ENCODE measurements at regions not wholly inside any gene's neighbourhood (a gene's known extent, or its start where the extent isn't known, plus 50 kb on each side); places are given as distances from the start of the nearest gene placed in this dataset.

DNA sequence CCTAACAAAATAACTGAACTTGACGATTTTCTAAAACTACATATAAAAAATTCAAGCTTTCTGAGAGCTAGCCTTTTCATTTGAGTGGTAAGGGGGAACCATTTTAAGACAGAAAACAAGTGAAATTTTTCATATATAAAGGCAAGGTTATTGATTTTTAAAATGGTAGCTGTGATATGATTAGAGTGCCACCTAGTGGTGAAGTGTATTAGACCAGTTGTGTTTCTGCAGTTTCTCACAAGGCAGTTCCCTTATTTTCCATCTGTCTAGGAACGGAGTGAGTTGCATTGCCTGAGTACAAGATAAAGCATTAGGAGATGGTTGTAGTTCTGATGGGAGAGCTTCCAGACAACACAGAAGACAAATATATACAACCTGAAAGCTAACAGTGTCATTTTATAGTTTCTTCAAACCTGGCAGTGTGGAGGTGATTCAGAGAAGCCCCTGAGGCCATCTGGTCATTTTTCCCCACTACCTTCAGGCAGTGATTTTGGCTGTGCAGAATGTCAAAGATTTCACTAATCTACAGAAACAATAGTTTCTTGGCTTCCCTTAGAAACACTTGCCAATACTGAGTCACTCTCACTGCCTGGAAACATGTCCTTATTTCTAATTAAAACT lies 180.8 kb downstream of the C12orf50 start:
- Histone ChIP-seq H3K27me3 (no peaks in the 10 kb centered on the region), H3K4me3 (no peak overlapping the region), H3K4me1 (no peaks in the 10 kb centered on the region), H3K27ac (no peak overlapping the region), H3K36me3 (no peaks in the 10 kb centered on the region), H3K9me3 (no peaks in the 10 kb centered on the region)
- DNase-seq, result no peak
- TF ChIP-seq POLR2AphosphoS5 (IDR thresholded peaks at IDR 0.05), result no peak
- TF ChIP-seq, protein P1, sequence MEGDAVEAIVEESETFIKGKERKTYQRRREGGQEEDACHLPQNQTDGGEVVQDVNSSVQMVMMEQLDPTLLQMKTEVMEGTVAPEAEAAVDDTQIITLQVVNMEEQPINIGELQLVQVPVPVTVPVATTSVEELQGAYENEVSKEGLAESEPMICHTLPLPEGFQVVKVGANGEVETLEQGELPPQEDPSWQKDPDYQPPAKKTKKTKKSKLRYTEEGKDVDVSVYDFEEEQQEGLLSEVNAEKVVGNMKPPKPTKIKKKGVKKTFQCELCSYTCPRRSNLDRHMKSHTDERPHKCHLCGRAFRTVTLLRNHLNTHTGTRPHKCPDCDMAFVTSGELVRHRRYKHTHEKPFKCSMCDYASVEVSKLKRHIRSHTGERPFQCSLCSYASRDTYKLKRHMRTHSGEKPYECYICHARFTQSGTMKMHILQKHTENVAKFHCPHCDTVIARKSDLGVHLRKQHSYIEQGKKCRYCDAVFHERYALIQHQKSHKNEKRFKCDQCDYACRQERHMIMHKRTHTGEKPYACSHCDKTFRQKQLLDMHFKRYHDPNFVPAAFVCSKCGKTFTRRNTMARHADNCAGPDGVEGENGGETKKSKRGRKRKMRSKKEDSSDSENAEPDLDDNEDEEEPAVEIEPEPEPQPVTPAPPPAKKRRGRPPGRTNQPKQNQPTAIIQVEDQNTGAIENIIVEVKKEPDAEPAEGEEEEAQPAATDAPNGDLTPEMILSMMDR (IDR thresholded peaks at IDR 0.05), result peak; percentile 27 to 64 (median 58)
- 13 to 21% methylated on average over 2 of the region's 2 CpGs for WGBS, 2 donors
- peak in 1 of 2 donors; percentile 76 for ATAC-seq (ENCODE audit: low FRiP score in 2 of 2)

DNA sequence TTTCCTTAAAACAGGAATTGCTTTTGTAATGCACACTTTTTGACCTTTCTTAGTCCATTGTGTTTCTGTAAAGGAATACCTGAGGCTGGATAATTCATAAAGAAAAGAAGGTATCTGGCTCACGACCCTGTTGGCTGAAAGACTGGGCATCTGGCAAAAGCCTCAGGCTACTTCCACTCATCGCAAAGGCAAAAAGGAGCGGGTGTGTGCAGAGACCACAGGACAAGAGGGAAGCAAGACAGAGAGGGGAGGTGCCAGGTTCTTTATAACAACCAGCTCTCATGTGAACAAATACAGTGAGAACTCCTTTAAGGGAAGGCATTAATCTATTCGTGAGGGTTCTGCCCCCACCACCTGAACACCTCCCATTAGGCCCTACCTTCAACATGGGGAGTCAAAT lies 182.1 kb downstream of the C12orf50 start:
- H3K27ac ChIP-seq, result no peak overlapping the region
- TF ChIP-seq, protein P1 (IDR thresholded peaks at IDR 0.05), result no peak
- no peak for TF ChIP-seq POLR2AphosphoS5 (IDR thresholded peaks at IDR 0.05)
- TF ChIP-seq EP300 (IDR thresholded peaks at IDR 0.05), result no peak
- TF ChIP-seq POLR2A (IDR thresholded peaks at IDR 0.05), result no peak
- H3K27me3 ChIP-seq, result no peaks in the 10 kb centered on the region
- WGBS, 2 donors, result 69 to 74% methylated on average over 4 of the region's 4 CpGs
- no peak for DNase-seq
- H3K4me3 ChIP-seq, result no peak overlapping the region
- H3K4me1 ChIP-seq, result no peaks in the 10 kb centered on the region
- H3K36me3 ChIP-seq, result no peaks in the 10 kb centered on the region
- no peaks in the 10 kb centered on the region for H3K9me3 ChIP-seq
- no peak for ATAC-seq (ENCODE audit: low FRiP score in 2 of 2)

DNA sequence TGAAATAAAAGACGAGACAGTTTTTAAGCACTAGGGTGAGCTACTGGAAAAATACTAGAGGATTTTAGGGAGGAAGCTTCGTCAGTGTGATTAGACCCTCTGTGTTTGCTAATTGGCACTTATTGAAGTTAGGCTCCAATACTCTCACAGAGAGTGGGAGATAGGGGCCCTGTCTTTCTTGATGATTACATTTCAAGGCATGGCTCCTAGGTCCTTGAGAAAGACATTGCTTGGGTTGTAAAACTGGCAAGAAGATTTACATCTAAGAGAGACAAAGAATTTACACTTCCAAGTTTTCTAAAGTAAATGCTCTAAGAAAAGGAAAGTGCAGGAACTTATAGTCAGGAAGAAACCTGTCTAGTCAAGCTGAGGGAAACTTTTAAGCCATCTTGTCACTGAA lies 183.2 kb downstream of the C12orf50 start:
- 74 to 79% methylated on average over 2 of the region's 2 CpGs for WGBS, 2 donors
- H3K36me3 ChIP-seq, result no peaks in the 10 kb centered on the region
- no peak overlapping the region for H3K27ac ChIP-seq
- no peak overlapping the region for H3K4me3 ChIP-seq
- ATAC-seq (ENCODE audit: low FRiP score in 2 of 2) (no peak), DNase-seq (no peak)
- no peaks in the 10 kb centered on the region for H3K9me3 ChIP-seq
- TF ChIP-seq, protein P1 (IDR thresholded peaks at IDR 0.05), result no peak
- H3K4me1 ChIP-seq, result no peaks in the 10 kb centered on the region
- H3K27me3 ChIP-seq, result no peaks in the 10 kb centered on the region

DNA sequence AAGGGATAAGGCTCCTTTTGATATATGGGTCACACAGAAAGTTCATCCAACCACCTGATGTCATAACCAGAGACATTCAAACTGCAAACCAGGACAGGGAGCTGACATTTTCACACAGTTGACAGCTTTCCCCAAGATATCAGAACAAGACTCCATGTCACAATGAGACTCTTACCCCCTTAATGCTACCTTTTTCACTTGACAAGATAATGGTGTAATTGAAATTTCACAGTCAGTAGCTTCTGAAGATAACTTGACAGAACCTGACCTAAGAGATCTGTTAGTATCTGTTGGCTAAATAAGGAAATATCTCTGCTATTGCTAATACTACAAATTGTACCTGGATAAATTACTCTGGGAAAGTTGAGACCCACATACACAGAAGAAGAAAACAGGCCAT lies 187.3 kb downstream of the C12orf50 start:
- no peak for ATAC-seq (ENCODE audit: low FRiP score in 2 of 2)
- H3K27me3 ChIP-seq, result no peaks in the 10 kb centered on the region
- no peaks in the 10 kb centered on the region for H3K9me3 ChIP-seq

DNA sequence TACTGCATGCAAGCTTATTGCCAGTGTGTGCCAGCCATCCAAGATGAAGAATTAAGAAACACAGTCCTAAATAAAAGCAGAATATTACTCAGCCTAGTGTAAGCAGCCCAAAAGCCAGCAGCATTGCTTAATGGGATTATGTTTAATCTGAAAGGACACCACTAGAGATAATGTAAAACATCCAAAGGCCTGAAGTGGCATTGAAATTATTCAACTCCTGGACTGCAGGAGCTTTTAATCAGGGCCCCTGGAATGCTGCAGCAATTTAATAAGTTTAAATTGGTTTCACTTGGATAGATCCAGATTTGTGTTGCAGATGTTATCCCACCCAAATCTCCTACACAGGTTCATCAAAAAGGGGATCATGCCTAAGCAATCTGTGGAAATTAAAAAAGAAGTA lies 193.0 kb downstream of the C12orf50 start:
- H3K4me3 ChIP-seq, result no peak overlapping the region
- H3K36me3 ChIP-seq, result no peaks in the 10 kb centered on the region
- H3K27ac ChIP-seq, result no peak overlapping the region
- DNase-seq (no peak), ATAC-seq (ENCODE audit: low FRiP score in 2 of 2) (no peak)
- no peaks in the 10 kb centered on the region for H3K9me3 ChIP-seq
- no peaks in the 10 kb centered on the region for H3K27me3 ChIP-seq
- H3K4me1 ChIP-seq, result no peaks in the 10 kb centered on the region
- TF ChIP-seq, protein P1 (IDR thresholded peaks at IDR 0.05), result no peak

More for the DNA sequence above, 187.3 kb downstream of the C12orf50 start:
- no peak overlapping the region for H3K27ac ChIP-seq
- H3K4me1 ChIP-seq, result no peaks in the 10 kb centered on the region
- TF ChIP-seq POLR2A (IDR thresholded peaks at IDR 0.05) (no peak), POLR2AphosphoS5 (IDR thresholded peaks at IDR 0.05) (no peak), EP300 (IDR thresholded peaks at IDR 0.05) (no peak)
- TF ChIP-seq, protein P1 (IDR thresholded peaks at IDR 0.05), result no peak
- H3K36me3 ChIP-seq, result no peaks in the 10 kb centered on the region
- H3K4me3 ChIP-seq, result no peak overlapping the region
- DNase-seq, result no peak

All from upper lobe of left lung (tissue), 6 donors.